A673 (cell line): ENCODE measurements at regions not wholly inside any gene's neighbourhood (a gene's known extent, or its start where the extent isn't known, plus 50 kb on each side); places are given as distances from the start of the nearest gene placed in this dataset.

ENCODE experiments used
- BruUV-seq: library from RNA; stranded (reverse); fragments of 400-500 nt; replicated peaks from 2 replicates; lab custom pipeline; 2021; lab: Mats Ljungman, UMichigan
- CTCF ChIA-PET: fragments of 300-600 bp; sonication (Branson Sonifier 250); formaldehyde crosslinking; loops from one replicate; lab custom pipeline; 2022; ENCODE audit warnings: antibody characterized with exemption; lab: Charles Lee
- POLR2A ChIA-PET: fragments of 300-600 bp; sonication (Branson Sonifier 250); formaldehyde crosslinking; loops from one replicate; lab custom pipeline; 2022; ENCODE audit warnings: antibody characterized with exemption; ENCODE audit not compliant: low non-redundant PET; lab: Charles Lee
- DNase-seq: peaks from one replicate; pipeline ENCODE4 v3.0.0-alpha.2; 2015; ENCODE audit warnings: low spot score
- H3K27ac ChIP-seq: fragments of 200-600 bp; sonication (generic); 2 replicates; pipeline ENCODE4 v1.5.1; 2016; ENCODE audit warnings: mixed run types, low read depth, mild to moderate bottlenecking, mixed read lengths, antibody characterized with exemption, low read length; ENCODE audit not compliant: poor library complexity, severe bottlenecking
- H3K27me3 ChIP-seq: fragments of 200-600 bp; sonication (generic); replicated peaks from 2 replicates; pipeline ENCODE4 v1.6.1; 2017; ENCODE audit warnings: mixed run types, low read depth, mild to moderate bottlenecking, mixed read lengths, antibody characterized with exemption, low read length; ENCODE audit not compliant: insufficient read depth, poor library complexity
- H3K36me3 ChIP-seq: fragments of 200-600 bp; sonication (generic); 2 replicates; pipeline ENCODE4 v1.6.1; 2016; ENCODE audit warnings: mixed run types, mild to moderate bottlenecking, mixed read lengths, antibody characterized with exemption, low read length; ENCODE audit not compliant: insufficient read depth, poor library complexity, severe bottlenecking
- H3K4me1 ChIP-seq: fragments of 200-600 bp; sonication (generic); 2 replicates; pipeline ENCODE4 v1.6.1; 2017; ENCODE audit warnings: mixed run types, mild to moderate bottlenecking, mixed read lengths, antibody characterized with exemption, low read length; ENCODE audit not compliant: insufficient read depth, poor library complexity, severe bottlenecking
- H3K4me3 ChIP-seq: fragments of 200-600 bp; sonication (generic); 2 replicates; pipeline ENCODE4 v1.5.1; 2016; ENCODE audit warnings: low read depth, mixed run types, mild to moderate bottlenecking, mixed read lengths, low read length; ENCODE audit not compliant: poor library complexity, severe bottlenecking
- H3K9me3 ChIP-seq: fragments of 200-600 bp; sonication (generic); 2 replicates; pipeline ENCODE4 v1.6.1; 2016; ENCODE audit warnings: mixed run types, low read depth, mild to moderate bottlenecking, mixed read lengths, antibody characterized with exemption, low read length; ENCODE audit not compliant: poor library complexity, severe bottlenecking
- CTCF ChIP-seq: fragments of 300-800, 200-600 bp; sonication (generic); conservative IDR thresholded peaks from 2 replicates; pipeline ENCODE4 v1.5.1; 2017; ENCODE audit warnings: low read depth, mild to moderate bottlenecking, antibody characterized with exemption, low read length, moderate library complexity, mixed read lengths
- EZH2 ChIP-seq: fragments of 200-600 bp; sonication (generic); IDR thresholded peaks from 2 replicates; pipeline ENCODE4 v1.6.1; 2017; ENCODE audit warnings: borderline replicate concordance, low read depth, mild to moderate bottlenecking, mixed read lengths, antibody characterized with exemption, low read length; ENCODE audit not compliant: poor library complexity, severe bottlenecking
- intact Hi-C: fragments of 100-400 bp; cut with micrococcal nuclease; formaldehyde crosslinking; loops from one replicate; pipeline ENCODE4 v1.10.0; 2022; ENCODE audit not compliant: unreplicated experiment

- CTCF ChIA-PET: interaction anchor here (0.6 kb wide), 1 partner anchor 78 kb away, joined by 9 read pairs; no protein-coding TSS in a partner anchor
- BruUV-seq: no TSS peak
- Histone ChIP-seq H3K9me3 (no peaks in the 10 kb centered on the region), H3K27me3 (no peaks in the 10 kb centered on the region), H3K4me1 (peaks cover 26% of the 10 kb centered on the region), H3K36me3 (peaks cover 48% of the 10 kb centered on the region), H3K27ac (peak overlapping the region; percentile 57), H3K4me3 (no peak overlapping the region)
- intact Hi-C loops: no loop called here
- POLR2A ChIA-PET: no interaction called here
- DNase-seq: no peak
- no peak for TF ChIP-seq CTCF
- TF ChIP-seq EZH2: no peak
These were observed 61.6 kb upstream of the OR4E1 start for GRCh38 chr14:21735200-21735599.

GRCh38 chr14:21734457-21735074 lies 60.9 kb upstream of the OR4E1 start:
- CTCF ChIA-PET: interaction anchor here (0.7 to 1.0 kb wide), 2 partner anchors 11 to 135 kb away, joined by 3 to 5 read pairs; no protein-coding TSS in a partner anchor
- H3K36me3 ChIP-seq: peaks cover 48% of the 10 kb centered on the region
- peak overlapping the region; percentile 57 for H3K27ac ChIP-seq
- no TSS peak for BruUV-seq
- DNase-seq: peak; percentile 88
- POLR2A ChIA-PET: no interaction called here
- H3K27me3 ChIP-seq: no peaks in the 10 kb centered on the region
- H3K9me3 ChIP-seq: no peaks in the 10 kb centered on the region
- intact Hi-C loops: no loop called here
- no peak overlapping the region for H3K4me3 ChIP-seq
- TF ChIP-seq EZH2 (no peak), CTCF (peak; percentile 85)
- H3K4me1 ChIP-seq: peaks cover 31% of the 10 kb centered on the region

GRCh38 chr14:21729703-21730233 lies 56.1 kb upstream of the OR4E1 start:
- Histone ChIP-seq H3K9me3 (no peaks in the 10 kb centered on the region), H3K4me1 (peaks cover 64% of the 10 kb centered on the region), H3K27me3 (no peaks in the 10 kb centered on the region), H3K4me3 (peak overlapping the region; percentile 2), H3K27ac (peak overlapping the region; percentile 98), H3K36me3 (peaks cover 7% of the 10 kb centered on the region)
- intact Hi-C loops: no loop called here
- DNase-seq: no peak
- ChIA-PET POLR2A (no interaction called here), CTCF (interaction anchor here (0.6 kb wide), 1 partner anchor 19 kb away, joined by 3 read pairs; no protein-coding TSS in a partner anchor)
- TF ChIP-seq EZH2 (no peak), CTCF (no peak)
- BruUV-seq: no TSS peak
